H1 (cell line): ENCODE measurements at regions not wholly inside any gene's neighbourhood (a gene's known extent, or its start where the extent isn't known, plus 50 kb on each side); places are given as distances from the start of the nearest gene placed in this dataset.

Experiments used
- CTCF ChIA-PET: fragments of 300-600 bp; sonication (Branson Sonifier 250); formaldehyde crosslinking; loops from one replicate; lab custom pipeline; 2021; ENCODE audit not compliant: partially characterized antibody; lab: Charles Lee
- POLR2A ChIA-PET: fragments of 300-600 bp; sonication (Branson Sonifier 250); formaldehyde crosslinking; loops from one replicate; lab custom pipeline; 2021; ENCODE audit warnings: inconsistent platforms; ENCODE audit not compliant: partially characterized antibody; lab: Charles Lee
- DNase-seq, 2 experiments: peaks; one replicate each; pipeline versions ENCODE4 v3.0.0 to v3.0.0-alpha.2; 2010 to 2022; ENCODE audit warnings: low spot score in 2 of 2, low read depth in 1 of 2, mixed read lengths in 1 of 2
- FAIRE-seq: peaks from 2 replicates; lab custom pipeline; 2011; peaks lifted over from hg19 to GRCh38; lab: Jason Lieb, UNC
- H2AFZ ChIP-seq: 2 replicates; pipeline ENCODE4 v1.8.1; 2012; ENCODE audit warnings: low read length, inconsistent platforms
- H2AK5ac ChIP-seq: 2 replicates; pipeline ENCODE4 v1.6.1; 2013; ENCODE audit warnings: low read depth, low read length
- H2BK120ac ChIP-seq: replicated peaks from 2 replicates; pipeline ENCODE3; 2013; ENCODE audit warnings: low read depth, low read length, inconsistent platforms
- H2BK12ac ChIP-seq: 2 replicates; pipeline ENCODE4 v1.6.1; 2013; ENCODE audit warnings: low read depth, low read length
- H2BK15ac ChIP-seq: 2 replicates; pipeline ENCODE4 v1.6.1; 2013; ENCODE audit warnings: low read length
- H2BK20ac ChIP-seq: 2 replicates; pipeline ENCODE4 v1.6.1; 2013; ENCODE audit warnings: low read length
- H2BK5ac ChIP-seq: 2 replicates; pipeline ENCODE4 v1.6.1; 2013; ENCODE audit warnings: low read depth, low read length
- H3K14ac ChIP-seq: 2 replicates; pipeline ENCODE4 v1.6.1; 2013; ENCODE audit warnings: inconsistent platforms; ENCODE audit not compliant: insufficient read length
- H3K18ac ChIP-seq: 2 replicates; pipeline ENCODE4 v1.6.1; 2013; ENCODE audit warnings: low read length; ENCODE audit errors: extremely low read depth
- H3K23ac ChIP-seq: 2 replicates; pipeline ENCODE4 v1.6.1; 2013; ENCODE audit warnings: inconsistent platforms; ENCODE audit not compliant: insufficient read length
- H3K23me2 ChIP-seq: 2 replicates; pipeline ENCODE4 v1.6.1; 2013; ENCODE audit warnings: low read depth, low read length
- H3K27ac ChIP-seq: 2 replicates; pipeline ENCODE4 v1.6.1; 2011; ENCODE audit warnings: low read depth, low read length, inconsistent platforms
- H3K27me3 ChIP-seq, 4 experiments: replicated peaks in 1 of 4; 1 replicate in 1 of 4; 2 replicates in 3 of 4; pipeline versions ENCODE4 v1.6.1 to v1.8.1; 2011 to 2013; ENCODE audit warnings: low read length in 3 of 4, mild to moderate bottlenecking in 3 of 4, inconsistent platforms in 2 of 4, mixed read lengths in 2 of 4, moderate library complexity in 1 of 4; ENCODE audit not compliant: control insufficient read depth in 3 of 4, insufficient read depth in 3 of 4; ENCODE audit errors: extremely low read depth in 1 of 4
- H3K36me3 ChIP-seq, 4 experiments: 2 replicates each; pipeline versions ENCODE4 v1.6.1 to v1.8.1; 2011 to 2013; ENCODE audit warnings: mild to moderate bottlenecking in 4 of 4, low read length in 3 of 4, moderate library complexity in 2 of 4, control low read depth in 1 of 4, inconsistent platforms in 1 of 4; ENCODE audit not compliant: insufficient read depth in 4 of 4, control insufficient read depth in 2 of 4
- H3K4ac ChIP-seq: replicated peaks from 2 replicates; pipeline ENCODE3; 2013; ENCODE audit warnings: low read length, low read depth, mixed read lengths, inconsistent platforms; ENCODE audit not compliant: insufficient read length
- H3K4me1 ChIP-seq, 4 experiments: replicated peaks in 1 of 4; 1 replicate in 1 of 4; 2 replicates in 3 of 4; pipeline versions ENCODE4 v1.6.1 to v1.8.1; 2011 to 2013; ENCODE audit warnings: low read length in 3 of 4, inconsistent platforms in 2 of 4, mixed read lengths in 1 of 4; ENCODE audit not compliant: insufficient read depth in 4 of 4, control insufficient read depth in 3 of 4
- H3K4me2 ChIP-seq, 2 experiments: 2 replicates each; pipeline versions ENCODE4 v1.6.1 to v1.8.1; 2011 to 2013; ENCODE audit warnings: low read depth in 2 of 2, low read length in 2 of 2, control low read depth in 1 of 2, inconsistent platforms in 1 of 2, mild to moderate bottlenecking in 1 of 2; ENCODE audit not compliant: insufficient read depth in 1 of 2
- H3K4me3 ChIP-seq, 4 experiments: fragments of 200-600, 300-600 bp in 1 of 4; sonication (generic), shearing (Covaris generic), sonication (Bioruptor Twin) in 1 of 4; 2 replicates each; pipeline versions ENCODE4 v1.5.1 to v1.8.1; 2011 to 2016; ENCODE audit warnings: low read length in 4 of 4, low read depth in 3 of 4, control low read depth in 2 of 4, inconsistent platforms in 2 of 4, mild to moderate bottlenecking in 2 of 4, mixed read lengths in 1 of 4, moderate library complexity in 1 of 4; ENCODE audit not compliant: insufficient read depth in 2 of 4; ENCODE audit errors: extremely low read depth in 1 of 4
- H3K56ac ChIP-seq: replicated peaks from 2 replicates; pipeline ENCODE3; 2013; ENCODE audit warnings: low read depth, mild to moderate bottlenecking, mixed read lengths, low read length, inconsistent platforms; ENCODE audit not compliant: insufficient read length
- H3K79me1 ChIP-seq: 2 replicates; pipeline ENCODE4 v1.6.1; 2013; ENCODE audit warnings: low read depth, low read length, control low read depth
- H3K79me2 ChIP-seq, 2 experiments: 2 replicates each; pipeline versions ENCODE4 v1.6.1 to v1.8.1; 2012 to 2013; ENCODE audit warnings: low read length in 2 of 2, mild to moderate bottlenecking in 2 of 2, inconsistent platforms in 1 of 2; ENCODE audit not compliant: insufficient read depth in 2 of 2, control insufficient read depth in 1 of 2
- H3K9ac ChIP-seq, 4 experiments: replicated peaks in 1 of 4; 1 replicate in 1 of 4; 2 replicates in 3 of 4; pipeline versions ENCODE4 v1.6.1 to v1.8.1; 2011 to 2013; ENCODE audit warnings: low read depth in 3 of 4, low read length in 3 of 4, control low read depth in 2 of 4, mild to moderate bottlenecking in 2 of 4, moderate library complexity in 2 of 4, inconsistent platforms in 1 of 4; ENCODE audit errors: extremely low read depth in 1 of 4
- H3K9me3 ChIP-seq, 2 experiments: 2 replicates each; pipeline versions ENCODE4 v1.6.1 to v1.8.1; 2012 to 2013; ENCODE audit warnings: mild to moderate bottlenecking in 2 of 2, moderate library complexity in 2 of 2, control low read depth in 1 of 2, inconsistent platforms in 1 of 2, low read depth in 1 of 2, low read length in 1 of 2, mixed read lengths in 1 of 2; ENCODE audit not compliant: insufficient read depth in 2 of 2
- H4K20me1 ChIP-seq, 2 experiments: replicated peaks in 1 of 2; 2 replicates each; pipeline versions ENCODE3 to v1.8.1; 2011 to 2013; ENCODE audit warnings: inconsistent platforms in 2 of 2, low read length in 2 of 2, mild to moderate bottlenecking in 1 of 2; ENCODE audit not compliant: insufficient read depth in 2 of 2, control insufficient read depth in 1 of 2
- H4K5ac ChIP-seq: 2 replicates; pipeline ENCODE4 v1.6.1; 2013; ENCODE audit warnings: low read length, low read depth, mixed read lengths, inconsistent platforms; ENCODE audit not compliant: insufficient read length
- H4K8ac ChIP-seq: 2 replicates; pipeline ENCODE4 v1.8.0; 2013; ENCODE audit warnings: mild to moderate bottlenecking, moderate library complexity, low read length, inconsistent platforms; ENCODE audit not compliant: insufficient read depth; ENCODE audit errors: extremely low read depth
- H4K91ac ChIP-seq: replicated peaks from 2 replicates; pipeline ENCODE3; 2013; ENCODE audit warnings: low read length, mixed read lengths, inconsistent platforms; ENCODE audit not compliant: insufficient read length
- CBX8 ChIP-seq: fragments of 300-800, 300-1000 bp; sonication (generic); IDR thresholded peaks from 2 replicates; pipeline ENCODE4 v1.7.1; 2016; ENCODE audit warnings: low read depth, low read length, borderline replicate concordance
- CHD1 ChIP-seq: IDR thresholded peaks from 2 replicates; pipeline ENCODE4 v1.6.1; 2012; ENCODE audit warnings: low read depth, low read length, improper control_type of control experiment
- NRF1 ChIP-seq: IDR thresholded peaks from 2 replicates; pipeline ENCODE4 v1.6.1; 2011; ENCODE audit warnings: mild to moderate bottlenecking, low read depth, low read length, improper control_type of control experiment
- SP4 ChIP-seq: IDR thresholded peaks from 2 replicates; pipeline ENCODE4 v1.6.1; 2012; ENCODE audit warnings: low read length, inconsistent platforms
- SUZ12 ChIP-seq: fragments of 200-600 bp; sonication (generic); IDR thresholded peaks from 2 replicates; pipeline ENCODE4 v1.6.1; 2012; ENCODE audit warnings: mild to moderate bottlenecking, inconsistent platforms, low read length, moderate library complexity, mixed read lengths
- ZNF274 ChIP-seq: IDR thresholded peaks from 2 replicates; pipeline ENCODE4 v1.7.0; 2012; ENCODE audit warnings: low read length, borderline replicate concordance; ENCODE audit errors: extremely low read depth
- WGBS, 2 experiments: shearing (Covaris generic) in 1 of 2; methylation state at CpG; one replicate each; pipeline versions ENCODE4 v1.1.6 to v1.1.7; 2013 to 2015; ENCODE audit warnings: low lambda C conversion rate in 2 of 2, mixed read lengths in 2 of 2, inconsistent platforms in 1 of 2, low coverage in 1 of 2, missing lambda C conversion rate in 1 of 2; ENCODE audit not compliant: insufficient replicate concordance in 2 of 2, insufficient coverage in 1 of 2, insufficient read length in 1 of 2; ENCODE audit errors: extremely low coverage in 1 of 2, missing lambda C conversion rate in 1 of 2; 5-methylcytosine and 5-hydroxymethylcytosine counted together

DNA sequence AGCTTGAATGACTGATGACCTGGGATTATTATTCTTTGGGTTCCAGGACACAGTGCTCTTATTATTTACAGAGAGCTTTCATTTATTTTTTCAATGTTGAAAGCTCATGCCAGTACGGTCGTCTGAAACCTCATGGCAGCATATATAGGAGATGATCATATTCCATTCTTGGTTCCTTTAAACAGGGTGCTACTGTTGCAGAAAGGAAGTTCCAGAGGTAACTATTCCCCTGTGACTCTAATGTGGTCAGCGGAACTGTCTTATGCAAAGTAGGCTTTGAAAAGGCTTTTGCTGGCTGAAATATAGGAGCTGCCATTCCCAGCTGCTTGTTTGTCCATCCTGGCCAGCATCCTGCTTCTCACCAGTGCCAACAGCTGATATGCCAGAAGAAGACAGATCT is 208.3 kb upstream of the LEF1 start:
- H4K20me1 ChIP-seq = no peaks in the 10 kb centered on the region
- no peaks in the 10 kb centered on the region for H3K27me3 ChIP-seq
- no peak overlapping the region for H4K8ac ChIP-seq
- H3K14ac ChIP-seq = no peak overlapping the region
- no peak overlapping the region for H3K4me3 ChIP-seq
- H3K56ac ChIP-seq = no peak overlapping the region
- peaks cover 0 to 5% (median 0%) of the 10 kb centered on the region in 4 experiments; a peak in 1 of 7 replicates for H3K4me1 ChIP-seq
- no peak overlapping the region for H3K27ac ChIP-seq
- H2BK12ac ChIP-seq = no peak overlapping the region
- H2BK5ac ChIP-seq = no peak overlapping the region
- H3K79me1 ChIP-seq = no peaks in the 10 kb centered on the region
- no peak overlapping the region for H2BK120ac ChIP-seq
- H3K79me2 ChIP-seq = no peaks in the 10 kb centered on the region
- TF ChIP-seq ZNF274 (no peak), CHD1 (no peak), SUZ12 (no peak), CBX8 (no peak), NRF1 (no peak), SP4 (no peak)
- FAIRE-seq (no peak), DNase-seq (no peak)
- ChIA-PET POLR2A (interaction anchor here (0.6 to 0.9 kb wide), 2 partner anchors 9 kb away, joined by 3 to 4 read pairs; no protein-coding TSS in a partner anchor), CTCF (interaction anchor here (0.7 to 0.9 kb wide), 3 partner anchors 15 to 315 kb away, joined by 3 to 5 read pairs (median 3); no protein-coding TSS in a partner anchor)
- H3K4ac ChIP-seq = no peak overlapping the region
- H3K9ac ChIP-seq = no peak overlapping the region
- 87% methylated on average over 3 of the region's 3 CpGs; no CpG with 5 or more reads in 1 of the 2 experiments for WGBS, 2 experiments
- no peak overlapping the region for H3K18ac ChIP-seq
- no peak overlapping the region for H4K91ac ChIP-seq
- no peaks in the 10 kb centered on the region for H3K23me2 ChIP-seq
- no peak overlapping the region for H3K23ac ChIP-seq
- H2BK20ac ChIP-seq = no peak overlapping the region
- no peak overlapping the region; the same call in none of the 2 replicates for H2AFZ ChIP-seq
- H3K4me2 ChIP-seq = no peak overlapping the region
- H3K36me3 ChIP-seq = no peaks in the 10 kb centered on the region
- no peak overlapping the region for H4K5ac ChIP-seq
- no peak overlapping the region for H2AK5ac ChIP-seq
- H3K9me3 ChIP-seq = peaks cover 0 to 5% of the 10 kb centered on the region in 2 experiments; a peak in 1 of 4 replicates
- no peak overlapping the region for H2BK15ac ChIP-seq
